Progenitor cell of endocrine pancreas (in vitro differentiated cells): ENCODE measurements at regions not wholly inside any gene's neighbourhood (a gene's known extent, or its start where the extent isn't known, plus 50 kb on each side); places are given as distances from the start of the nearest gene placed in this dataset.

ENCODE experiments used
- DNase-seq: peaks from one replicate; pipeline ENCODE4 v3.0.0; 2021; ENCODE audit warnings: low spot score; ENCODE audit not compliant: unreplicated experiment
- H3K27ac Mint-ChIP-seq: 2 replicates; pipeline ENCODE4 v1.8.0; 2021; ENCODE audit warnings: mild to moderate bottlenecking, moderate library complexity, mixed read lengths
- H3K27me3 Mint-ChIP-seq: 2 replicates; pipeline ENCODE4 v1.8.0; 2021; ENCODE audit warnings: mixed read lengths
- H3K36me3 Mint-ChIP-seq: 2 replicates; pipeline ENCODE4 v1.8.0; 2022; ENCODE audit warnings: mixed read lengths; ENCODE audit not compliant: insufficient read depth
- H3K4me1 Mint-ChIP-seq: 2 replicates; pipeline ENCODE4 v1.8.0; 2021; ENCODE audit warnings: low read depth, mixed read lengths
- H3K4me3 Mint-ChIP-seq: 2 replicates; pipeline ENCODE4 v1.8.0; 2021; ENCODE audit warnings: low read depth, mild to moderate bottlenecking, moderate library complexity, mixed read lengths
- H3K9me3 Mint-ChIP-seq: 2 replicates; pipeline ENCODE4 v1.8.0; 2021; ENCODE audit warnings: low read depth, mixed read lengths
- TF ChIP-seq, protein P1 (sequence below): fragments of 200-600 bp; sonication (generic); IDR thresholded peaks from one replicate; pipeline ENCODE4 v1.5.0; 2021; ENCODE audit warnings: antibody characterized with exemption, mild to moderate bottlenecking; ENCODE audit not compliant: unreplicated experiment

DNA sequence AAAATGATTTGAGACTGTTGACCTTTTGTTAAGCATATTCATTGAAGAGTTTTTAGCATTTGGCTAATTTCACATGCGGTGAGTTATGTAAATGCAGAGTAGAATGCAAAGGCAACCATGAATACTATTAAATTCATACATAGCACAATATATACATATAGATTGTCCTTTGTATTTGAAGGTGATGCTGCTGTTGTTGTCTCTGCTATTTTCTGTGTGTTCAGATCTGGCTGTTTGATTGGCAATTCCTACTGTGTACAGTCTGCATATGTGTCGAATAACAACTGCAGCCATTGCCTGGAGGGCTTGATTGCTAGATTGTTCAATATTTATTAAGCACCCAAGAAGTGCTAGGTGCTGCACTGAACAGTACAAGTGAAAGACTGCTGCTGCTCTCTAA is 187.4 kb downstream of the FOXG1 start:
- H3K4me3 Mint-ChIP-seq = no peak overlapping the region
- H3K27ac Mint-ChIP-seq = no peak overlapping the region
- TF ChIP-seq, protein P1, sequence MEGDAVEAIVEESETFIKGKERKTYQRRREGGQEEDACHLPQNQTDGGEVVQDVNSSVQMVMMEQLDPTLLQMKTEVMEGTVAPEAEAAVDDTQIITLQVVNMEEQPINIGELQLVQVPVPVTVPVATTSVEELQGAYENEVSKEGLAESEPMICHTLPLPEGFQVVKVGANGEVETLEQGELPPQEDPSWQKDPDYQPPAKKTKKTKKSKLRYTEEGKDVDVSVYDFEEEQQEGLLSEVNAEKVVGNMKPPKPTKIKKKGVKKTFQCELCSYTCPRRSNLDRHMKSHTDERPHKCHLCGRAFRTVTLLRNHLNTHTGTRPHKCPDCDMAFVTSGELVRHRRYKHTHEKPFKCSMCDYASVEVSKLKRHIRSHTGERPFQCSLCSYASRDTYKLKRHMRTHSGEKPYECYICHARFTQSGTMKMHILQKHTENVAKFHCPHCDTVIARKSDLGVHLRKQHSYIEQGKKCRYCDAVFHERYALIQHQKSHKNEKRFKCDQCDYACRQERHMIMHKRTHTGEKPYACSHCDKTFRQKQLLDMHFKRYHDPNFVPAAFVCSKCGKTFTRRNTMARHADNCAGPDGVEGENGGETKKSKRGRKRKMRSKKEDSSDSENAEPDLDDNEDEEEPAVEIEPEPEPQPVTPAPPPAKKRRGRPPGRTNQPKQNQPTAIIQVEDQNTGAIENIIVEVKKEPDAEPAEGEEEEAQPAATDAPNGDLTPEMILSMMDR = no peak
- no peaks in the 10 kb centered on the region for H3K36me3 Mint-ChIP-seq
- no peaks in the 10 kb centered on the region for H3K27me3 Mint-ChIP-seq
- H3K9me3 Mint-ChIP-seq = peaks cover 14% of the 10 kb centered on the region
- peaks cover 5% of the 10 kb centered on the region for H3K4me1 Mint-ChIP-seq
- no peak for DNase-seq

DNA sequence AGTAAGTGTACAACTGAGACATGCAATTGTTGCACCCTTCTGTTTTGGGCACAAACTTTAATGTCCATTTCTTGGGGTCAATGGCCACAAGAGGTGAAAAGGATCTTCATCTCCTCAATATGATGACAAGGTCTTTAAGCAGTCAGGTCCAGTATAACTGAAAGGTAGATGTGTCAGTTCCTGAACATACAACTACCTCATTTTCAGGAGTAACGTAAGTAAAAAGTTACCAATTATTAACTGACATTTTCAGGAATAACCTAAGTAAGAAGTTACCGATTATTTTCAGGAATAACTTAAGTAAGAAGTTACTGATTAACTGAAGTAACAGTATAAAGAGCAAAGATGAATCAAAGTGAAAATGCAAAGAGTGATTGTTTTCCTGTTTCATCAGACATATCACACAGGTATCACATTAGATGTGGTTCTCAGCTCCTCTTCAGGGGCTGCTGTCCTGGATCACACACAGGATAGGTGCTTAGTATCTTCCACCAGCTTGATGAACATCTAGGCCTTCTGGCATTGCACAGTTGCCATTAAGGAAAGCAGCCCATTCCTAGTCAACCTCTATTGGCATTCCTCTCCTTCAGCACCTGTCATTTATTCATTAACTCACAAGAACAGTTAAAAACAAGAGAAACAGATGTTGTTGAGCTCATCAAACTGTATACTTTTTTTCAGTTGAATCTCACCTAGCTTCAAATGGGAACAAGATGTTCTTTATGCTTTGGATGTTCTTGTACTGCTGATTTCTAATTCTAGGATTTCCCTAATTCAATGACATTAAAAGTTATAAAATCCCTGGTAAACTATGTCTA is 200.0 kb downstream of the FOXG1 start:
- H3K27me3 Mint-ChIP-seq = no peaks in the 10 kb centered on the region

DNA sequence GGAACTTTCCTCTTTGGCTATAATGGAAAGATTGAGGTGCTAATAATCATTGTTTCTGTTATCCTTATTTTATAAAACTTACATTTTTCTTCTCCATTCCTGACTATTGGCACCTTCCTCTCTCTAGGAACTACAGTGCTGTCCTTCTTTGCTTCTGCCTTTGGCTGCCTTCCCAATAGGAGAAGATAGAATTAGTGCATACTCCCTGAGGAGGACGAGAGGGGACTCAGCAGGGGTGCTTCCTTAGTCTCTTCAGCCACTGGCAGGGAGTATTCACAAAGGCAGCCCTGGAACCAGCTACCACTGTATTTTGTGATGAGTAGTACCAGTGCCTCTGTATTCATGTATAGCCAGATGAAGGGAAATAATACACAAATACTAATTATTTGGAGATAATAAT is 208.5 kb downstream of the FOXG1 start:
- Mint-ChIP-seq H3K4me3 (no peak overlapping the region), H3K9me3 (no peaks in the 10 kb centered on the region), H3K36me3 (no peaks in the 10 kb centered on the region), H3K27me3 (no peaks in the 10 kb centered on the region), H3K4me1 (no peaks in the 10 kb centered on the region), H3K27ac (no peak overlapping the region)
- TF ChIP-seq, protein P1 = no peak
- no peak for DNase-seq

More for the DNA sequence above, 200.0 kb downstream of the FOXG1 start:
- Mint-ChIP-seq H3K36me3 (no peaks in the 10 kb centered on the region), H3K9me3 (no peaks in the 10 kb centered on the region), H3K4me1 (no peaks in the 10 kb centered on the region), H3K27ac (no peak overlapping the region), H3K4me3 (no peak overlapping the region)
- TF ChIP-seq, protein P1 = no peak
- no peak for DNase-seq

DNA sequence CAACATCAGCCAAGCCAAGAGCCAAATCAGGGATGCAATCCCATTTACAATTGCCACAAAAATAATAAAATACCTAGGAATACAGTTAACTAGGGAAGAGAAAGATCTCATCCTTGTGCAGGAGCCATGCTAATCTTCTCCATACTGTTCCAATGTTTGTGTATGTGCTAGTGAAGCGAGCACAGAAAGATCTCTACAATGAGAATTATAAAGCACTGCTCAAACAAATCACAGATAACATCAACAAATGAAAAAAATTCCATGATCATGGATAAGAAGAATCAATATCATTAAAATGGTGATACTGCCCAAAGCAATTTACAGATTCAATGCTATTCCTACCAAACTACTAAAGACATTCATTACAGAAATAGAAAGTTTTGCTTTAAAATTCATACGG is 215.6 kb downstream of the FOXG1 start:
- Mint-ChIP-seq H3K36me3 (no peaks in the 10 kb centered on the region), H3K27me3 (no peaks in the 10 kb centered on the region), H3K27ac (no peak overlapping the region), H3K4me1 (no peaks in the 10 kb centered on the region), H3K4me3 (no peak overlapping the region), H3K9me3 (no peaks in the 10 kb centered on the region)
- TF ChIP-seq, protein P1 = no peak
- no peak for DNase-seq

DNA sequence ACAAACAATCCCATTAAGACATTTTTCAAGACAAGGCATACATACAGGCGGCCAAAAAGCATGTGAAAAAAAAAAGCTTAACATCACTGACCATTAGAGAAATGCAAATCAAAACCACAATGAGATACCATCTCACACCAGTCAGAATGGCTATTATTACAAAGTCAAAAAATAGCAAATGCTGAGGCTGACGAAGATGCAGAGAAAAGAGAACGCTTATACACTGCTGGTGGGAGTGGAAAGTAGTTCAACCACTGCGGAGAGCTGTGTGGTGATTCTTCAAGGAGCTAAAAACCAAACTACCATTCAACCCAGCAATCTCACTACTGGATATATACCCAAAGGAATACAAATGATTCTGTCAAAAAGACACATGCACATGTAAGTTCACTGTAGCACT is 216.7 kb downstream of the FOXG1 start:
- no peaks in the 10 kb centered on the region for H3K9me3 Mint-ChIP-seq
- H3K36me3 Mint-ChIP-seq = no peaks in the 10 kb centered on the region
- H3K27ac Mint-ChIP-seq = no peak overlapping the region
- H3K4me3 Mint-ChIP-seq = no peak overlapping the region
- no peak for DNase-seq
- TF ChIP-seq, protein P1 = no peak
- no peaks in the 10 kb centered on the region for H3K4me1 Mint-ChIP-seq
- no peaks in the 10 kb centered on the region for H3K27me3 Mint-ChIP-seq
